DND-41 (cell line): ENCODE measurements at regions not wholly inside any gene's neighbourhood (a gene's known extent, or its start where the extent isn't known, plus 50 kb on each side); places are given as distances from the start of the nearest gene placed in this dataset.

Experiments
- ATAC-seq: fragments of 200-7000 bp; cut with Tn5 transposase; 3 replicates; pipeline ENCODE4 v1.9.1; 2021; ENCODE audit warnings: low read depth; ENCODE audit not compliant: insufficient read depth
- DNase-seq: peaks from one replicate; pipeline ENCODE4 v3.0.0-alpha.2; 2020
- H2AFZ ChIP-seq: 2 replicates; pipeline ENCODE4 v1.6.0; 2012; ENCODE audit warnings: low read depth, low read length
- H3K27ac ChIP-seq: 2 replicates; pipeline ENCODE4 v1.5.1; 2012; ENCODE audit warnings: low read length, inconsistent platforms
- H3K27me3 ChIP-seq: fragments of 200-600 bp; sonication (generic); 2 replicates; pipeline ENCODE4 v1.6.0; 2012; ENCODE audit warnings: low read length, mild to moderate bottlenecking, inconsistent platforms; ENCODE audit not compliant: insufficient read depth, poor library complexity
- H3K36me3 ChIP-seq: 2 replicates; pipeline ENCODE4 v1.5.1; 2012; ENCODE audit warnings: low read length, inconsistent platforms; ENCODE audit not compliant: insufficient read depth
- H3K4me1 ChIP-seq: 2 replicates; pipeline ENCODE4 v1.5.1; 2012; ENCODE audit warnings: mild to moderate bottlenecking, low read length; ENCODE audit not compliant: insufficient read depth
- H3K4me2 ChIP-seq: 2 replicates; pipeline ENCODE4 v1.6.0; 2012; ENCODE audit warnings: mild to moderate bottlenecking, moderate library complexity, low read length, inconsistent platforms; ENCODE audit not compliant: insufficient read depth
- H3K4me3 ChIP-seq, 2 experiments: fragments of 200-600 bp in 1 of 2; shearing (Covaris generic) in 1 of 2; 2 replicates each; pipeline ENCODE4 v1.5.1; 2012 to 2016; ENCODE audit warnings: inconsistent platforms in 2 of 2, low read length in 2 of 2, mild to moderate bottlenecking in 2 of 2, low read depth in 1 of 2, moderate library complexity in 1 of 2
- H3K79me2 ChIP-seq: 2 replicates; pipeline ENCODE4 v1.6.0; 2012; ENCODE audit warnings: low read length, inconsistent platforms; ENCODE audit not compliant: insufficient read depth
- H3K9ac ChIP-seq: 2 replicates; pipeline ENCODE4 v1.6.0; 2012; ENCODE audit warnings: low read depth, mild to moderate bottlenecking, inconsistent platforms, low read length, moderate library complexity
- H3K9me3 ChIP-seq: 2 replicates; pipeline ENCODE4 v1.5.1; 2012; ENCODE audit warnings: low read length, moderate library complexity, mild to moderate bottlenecking, inconsistent platforms; ENCODE audit not compliant: insufficient read depth, severe bottlenecking
- H4K20me1 ChIP-seq: 2 replicates; pipeline ENCODE4 v1.6.0; 2012; ENCODE audit warnings: low read length; ENCODE audit not compliant: insufficient read depth
- EZH2 ChIP-seq: IDR thresholded peaks from 3 replicates; pipeline ENCODE4 v1.6.1; 2012; ENCODE audit warnings: borderline replicate concordance, low read depth, mild to moderate bottlenecking, moderate library complexity, low read length, inconsistent platforms; ENCODE audit not compliant: severe bottlenecking
- TF ChIP-seq, protein P1 (sequence below): IDR thresholded peaks from 2 replicates; pipeline ENCODE4 v1.5.1; 2012; ENCODE audit warnings: borderline replicate concordance, low read length, moderate library complexity, mild to moderate bottlenecking; ENCODE audit not compliant: poor library complexity, severe bottlenecking; ENCODE audit errors: extremely low read depth

DNA sequence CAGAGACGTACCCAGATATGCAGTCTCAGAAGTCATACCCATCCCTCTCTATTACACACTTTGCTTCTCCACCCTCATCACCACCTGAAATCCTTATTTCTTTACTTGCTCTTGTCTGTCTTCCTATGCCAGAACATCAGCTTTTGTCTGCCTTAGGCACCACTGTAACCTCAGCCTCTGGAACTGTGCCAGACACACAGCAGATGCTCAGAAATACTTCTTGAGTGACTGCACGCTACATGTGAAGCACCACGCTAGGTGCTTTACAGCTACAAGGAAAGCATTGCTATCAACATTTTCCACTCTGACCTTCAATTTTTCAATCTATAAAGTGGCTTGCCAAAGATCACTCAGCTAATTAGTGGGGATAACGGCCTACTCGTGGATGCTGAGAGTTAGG is 226.8 kb downstream of the CHD9NB start:
- H3K27me3 ChIP-seq, result no peaks in the 10 kb centered on the region
- no peaks in the 10 kb centered on the region for H3K4me1 ChIP-seq
- H3K36me3 ChIP-seq, result no peaks in the 10 kb centered on the region
- no peak overlapping the region for H2AFZ ChIP-seq
- no peaks in the 10 kb centered on the region for H4K20me1 ChIP-seq
- H3K27ac ChIP-seq, result no peak overlapping the region
- no peaks in the 10 kb centered on the region for H3K9me3 ChIP-seq
- H3K9ac ChIP-seq, result no peak overlapping the region
- TF ChIP-seq, protein P1, sequence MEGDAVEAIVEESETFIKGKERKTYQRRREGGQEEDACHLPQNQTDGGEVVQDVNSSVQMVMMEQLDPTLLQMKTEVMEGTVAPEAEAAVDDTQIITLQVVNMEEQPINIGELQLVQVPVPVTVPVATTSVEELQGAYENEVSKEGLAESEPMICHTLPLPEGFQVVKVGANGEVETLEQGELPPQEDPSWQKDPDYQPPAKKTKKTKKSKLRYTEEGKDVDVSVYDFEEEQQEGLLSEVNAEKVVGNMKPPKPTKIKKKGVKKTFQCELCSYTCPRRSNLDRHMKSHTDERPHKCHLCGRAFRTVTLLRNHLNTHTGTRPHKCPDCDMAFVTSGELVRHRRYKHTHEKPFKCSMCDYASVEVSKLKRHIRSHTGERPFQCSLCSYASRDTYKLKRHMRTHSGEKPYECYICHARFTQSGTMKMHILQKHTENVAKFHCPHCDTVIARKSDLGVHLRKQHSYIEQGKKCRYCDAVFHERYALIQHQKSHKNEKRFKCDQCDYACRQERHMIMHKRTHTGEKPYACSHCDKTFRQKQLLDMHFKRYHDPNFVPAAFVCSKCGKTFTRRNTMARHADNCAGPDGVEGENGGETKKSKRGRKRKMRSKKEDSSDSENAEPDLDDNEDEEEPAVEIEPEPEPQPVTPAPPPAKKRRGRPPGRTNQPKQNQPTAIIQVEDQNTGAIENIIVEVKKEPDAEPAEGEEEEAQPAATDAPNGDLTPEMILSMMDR, result no peak
- no peak for TF ChIP-seq EZH2
- H3K79me2 ChIP-seq, result no peaks in the 10 kb centered on the region
- no peak overlapping the region for H3K4me2 ChIP-seq
- H3K4me3 ChIP-seq, result no peak overlapping the region
- DNase-seq (no peak), ATAC-seq (no peak)

DNA sequence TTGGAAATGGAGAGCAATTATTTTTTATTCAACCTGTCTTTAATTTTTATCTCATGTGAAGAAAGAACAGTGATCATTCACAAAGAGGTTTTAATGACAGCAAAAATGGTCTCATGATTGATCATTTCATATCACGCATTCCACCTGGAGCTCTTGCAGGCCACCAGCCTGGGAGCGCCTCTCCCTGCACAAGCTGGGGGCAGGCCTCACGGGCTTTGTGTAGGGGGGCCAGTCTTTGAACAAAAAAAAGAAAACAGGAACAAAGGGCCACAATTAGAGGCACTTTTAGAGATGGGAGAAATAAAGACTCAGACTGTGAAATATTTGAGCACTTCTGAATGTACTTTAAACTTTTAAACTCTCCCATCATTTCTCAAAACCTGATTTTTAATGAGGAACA is 232.9 kb downstream of the CHD9NB start:
- DNase-seq, result no peak
- Histone ChIP-seq H3K4me3 (no peak overlapping the region), H3K9ac (no peak overlapping the region), H3K9me3 (no peaks in the 10 kb centered on the region), H3K4me2 (no peak overlapping the region), H3K4me1 (no peaks in the 10 kb centered on the region), H3K79me2 (no peaks in the 10 kb centered on the region), H4K20me1 (no peaks in the 10 kb centered on the region), H3K27me3 (no peaks in the 10 kb centered on the region), H2AFZ (no peak overlapping the region), H3K27ac (no peak overlapping the region), H3K36me3 (no peaks in the 10 kb centered on the region)
- ATAC-seq, result no peak
- no peak for TF ChIP-seq EZH2
- TF ChIP-seq, protein P1, result no peak

DNA sequence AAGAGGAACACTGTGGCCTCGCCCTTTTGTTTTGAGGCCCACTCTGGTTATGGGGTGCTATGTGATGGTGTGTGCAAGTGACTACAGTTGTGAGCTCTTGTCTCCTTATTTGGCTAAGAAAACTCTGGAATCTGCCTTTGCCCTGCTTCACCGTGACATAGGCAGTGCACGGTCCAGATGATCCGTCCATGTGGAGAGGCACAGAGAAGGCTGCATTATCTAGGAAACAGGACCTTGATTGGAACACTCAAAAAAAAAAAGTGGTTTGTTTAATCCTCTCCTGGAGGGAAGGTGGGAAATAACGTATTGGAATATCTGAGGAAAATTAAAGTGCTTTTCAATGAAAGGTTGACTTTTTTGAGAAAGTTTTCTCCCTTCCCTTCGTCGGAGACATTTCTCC is 233.3 kb downstream of the CHD9NB start:
- no peak for ATAC-seq
- H3K27ac ChIP-seq, result no peak overlapping the region

More for the DNA sequence above, 233.3 kb downstream of the CHD9NB start:
- no peak overlapping the region for H2AFZ ChIP-seq
- H3K36me3 ChIP-seq, result no peaks in the 10 kb centered on the region
- H3K4me3 ChIP-seq, result no peak overlapping the region
- H3K4me1 ChIP-seq, result no peaks in the 10 kb centered on the region
- TF ChIP-seq, protein P1, result no peak
- no peak for TF ChIP-seq EZH2
- H3K9me3 ChIP-seq, result no peaks in the 10 kb centered on the region
- no peak overlapping the region for H3K4me2 ChIP-seq
- no peaks in the 10 kb centered on the region for H3K27me3 ChIP-seq
- H3K79me2 ChIP-seq, result no peaks in the 10 kb centered on the region
- no peak overlapping the region for H3K9ac ChIP-seq
- H4K20me1 ChIP-seq, result no peaks in the 10 kb centered on the region
- no peak for DNase-seq
